ENCODE measurements at regions not wholly inside any gene's neighbourhood (a gene's known extent, or its start where the extent isn't known, plus 50 kb on each side); places are given as distances from the start of the nearest gene placed in this dataset.
"Not testable (repeated sequence)": the region's sequence is repeated elsewhere in the genome, so short reads cannot be mapped to it uniquely, and the experiment has no call there.

DNA sequence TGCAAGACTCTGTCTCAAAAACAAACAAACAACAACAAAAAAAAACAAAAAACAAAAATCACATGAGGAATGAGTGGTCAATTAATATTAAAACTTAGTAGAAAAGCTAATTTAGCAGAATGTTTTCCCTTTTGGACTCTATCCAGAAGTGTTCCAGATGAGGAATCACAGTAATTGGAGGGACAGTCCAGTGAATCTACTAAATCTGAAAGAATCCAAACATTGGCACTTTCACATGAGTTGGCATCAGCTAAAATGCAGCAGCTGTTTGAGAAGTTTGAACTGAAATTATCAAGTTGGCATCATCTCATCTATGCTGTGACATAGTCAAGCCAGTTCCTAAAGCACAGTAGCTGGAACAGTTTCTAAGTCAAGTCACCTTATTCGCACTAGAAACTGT, 367.8 kb downstream of the PPP1R3A start:
- Histone ChIP-seq H3K36me3 (ENCODE audit: control insufficient read depth, insufficient read depth, low read length) (no peaks in the 10 kb centered on the region), H3K4me1 (ENCODE audit: control insufficient read depth, insufficient read depth, low read length) (no peaks in the 10 kb centered on the region), H3K27me3 (ENCODE audit: control insufficient read depth, insufficient read depth, low read length) (no peaks in the 10 kb centered on the region), H3K27ac (ENCODE audit: low read length) (no peak overlapping the region), H3K9me3 (ENCODE audit: control insufficient read depth, low read depth, low read length) (no peaks in the 10 kb centered on the region), H3K4me3 (ENCODE audit: low read length) (no peak overlapping the region)
- no CpG with 5 or more reads among the region's 1 CpG for WGBS (ENCODE audit: insufficient coverage, low lambda C conversion rate)
- no peak for DNase-seq

DNA sequence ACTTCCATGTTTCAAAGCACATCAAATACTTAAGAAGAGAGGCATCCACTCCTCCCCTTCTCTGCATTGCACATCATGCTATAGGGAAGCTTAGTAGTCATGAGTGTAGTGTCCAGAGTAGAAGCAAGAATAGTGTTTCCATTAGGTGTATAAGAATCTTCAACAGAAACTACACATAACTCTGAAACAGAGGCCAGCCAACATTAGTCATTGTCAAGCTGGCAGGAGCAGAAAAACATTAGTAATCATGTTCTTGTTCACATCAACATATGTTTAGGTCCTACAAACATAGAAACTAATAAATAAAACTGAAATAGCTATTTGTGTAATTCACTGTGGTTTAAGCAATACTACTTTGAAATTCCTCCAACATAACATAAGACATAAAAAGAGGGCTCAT, 370.2 kb downstream of the PPP1R3A start:
- H3K4me3 ChIP-seq (ENCODE audit: low read length): no peak overlapping the region

DNA sequence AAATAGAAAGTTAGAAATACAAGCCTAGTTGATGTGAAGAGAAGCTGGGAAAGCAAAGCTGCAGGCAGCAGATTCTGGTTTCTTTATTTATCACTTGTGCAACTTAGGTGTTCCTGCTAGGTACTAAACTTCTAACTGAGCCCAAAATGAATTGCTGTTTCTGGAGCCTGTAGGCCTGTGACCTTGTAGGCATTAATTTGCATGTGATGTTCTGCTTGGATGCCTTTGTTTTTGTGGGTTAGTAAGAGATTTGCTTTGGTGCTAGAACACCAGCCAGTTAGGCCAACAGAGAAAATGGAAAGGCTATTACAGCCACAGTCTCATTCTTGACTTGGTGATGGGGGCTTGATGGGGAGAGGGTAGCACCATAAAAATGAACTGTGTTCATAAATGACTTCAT, 370.7 kb downstream of the PPP1R3A start:
- Histone ChIP-seq H3K4me3 (ENCODE audit: low read length) (no peak overlapping the region), H3K9me3 (ENCODE audit: control insufficient read depth, low read depth, low read length) (no peaks in the 10 kb centered on the region), H3K4me1 (ENCODE audit: control insufficient read depth, insufficient read depth, low read length) (no peaks in the 10 kb centered on the region), H3K27me3 (ENCODE audit: control insufficient read depth, insufficient read depth, low read length) (no peaks in the 10 kb centered on the region), H3K27ac (ENCODE audit: low read length) (no peak overlapping the region), H3K36me3 (ENCODE audit: control insufficient read depth, insufficient read depth, low read length) (no peaks in the 10 kb centered on the region)
- DNase-seq: no peak

More for the DNA sequence above, 370.2 kb downstream of the PPP1R3A start:
- Histone ChIP-seq H3K27me3 (ENCODE audit: control insufficient read depth, insufficient read depth, low read length) (no peaks in the 10 kb centered on the region), H3K9me3 (ENCODE audit: control insufficient read depth, low read depth, low read length) (no peaks in the 10 kb centered on the region), H3K4me1 (ENCODE audit: control insufficient read depth, insufficient read depth, low read length) (no peaks in the 10 kb centered on the region), H3K36me3 (ENCODE audit: control insufficient read depth, insufficient read depth, low read length) (no peaks in the 10 kb centered on the region), H3K27ac (ENCODE audit: low read length) (no peak overlapping the region)
- no peak for DNase-seq

DNA sequence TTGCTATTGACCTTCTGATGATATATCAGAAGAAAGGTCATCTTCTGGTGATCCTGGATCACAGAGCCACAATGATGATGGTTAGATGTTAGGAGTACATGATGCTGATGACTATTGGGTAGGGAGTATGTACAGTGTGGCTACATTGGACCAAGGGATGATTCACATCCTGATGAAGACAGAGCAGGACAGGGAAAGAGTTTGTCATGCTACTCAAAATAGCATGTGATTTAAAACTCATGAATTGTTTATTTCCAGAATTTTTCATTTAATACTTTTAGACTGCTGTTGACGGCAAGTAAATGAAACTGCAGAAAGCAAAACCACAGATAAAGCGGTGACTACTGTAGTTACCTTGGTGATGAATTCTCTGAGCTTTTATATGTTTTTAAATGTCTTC, 397.3 kb downstream of the PPP1R3A start:
- no CpG with 5 or more reads among the region's 2 CpGs for WGBS (ENCODE audit: insufficient coverage, low lambda C conversion rate)

DNA sequence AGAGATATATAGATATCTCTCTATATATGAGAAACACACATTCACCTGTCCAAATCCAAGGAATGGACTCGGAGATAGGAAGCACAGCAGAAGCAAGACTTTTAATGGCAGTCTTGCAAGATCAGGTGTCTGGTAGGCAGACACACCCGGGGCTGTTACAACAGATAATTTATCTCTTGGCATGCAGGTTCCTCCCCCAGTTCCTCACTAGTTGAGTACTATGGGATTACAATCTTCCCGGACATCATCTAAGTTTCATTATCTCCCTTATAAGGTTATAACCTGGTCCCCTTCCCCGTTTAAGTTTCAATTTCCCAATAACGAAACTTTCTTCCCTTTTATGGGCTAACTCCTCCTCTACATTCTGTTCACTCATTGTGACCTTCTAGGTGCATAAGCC, 399.3 kb downstream of the PPP1R3A start:
- no peak overlapping the region for H3K4me3 ChIP-seq (ENCODE audit: low read length)
- DNase-seq: no peak
- 56% methylated on average over 3 of the region's 5 CpGs for WGBS (ENCODE audit: insufficient coverage, low lambda C conversion rate)
- no peaks in the 10 kb centered on the region for H3K36me3 ChIP-seq (ENCODE audit: control insufficient read depth, insufficient read depth, low read length)
- no peak overlapping the region for H3K27ac ChIP-seq (ENCODE audit: low read length)
- H3K4me1 ChIP-seq (ENCODE audit: control insufficient read depth, insufficient read depth, low read length): no peaks in the 10 kb centered on the region
- no peaks in the 10 kb centered on the region for H3K27me3 ChIP-seq (ENCODE audit: control insufficient read depth, insufficient read depth, low read length)
- no peaks in the 10 kb centered on the region for H3K9me3 ChIP-seq (ENCODE audit: control insufficient read depth, low read depth, low read length)

More for the DNA sequence above, 397.3 kb downstream of the PPP1R3A start:
- no peaks in the 10 kb centered on the region for H3K4me1 ChIP-seq (ENCODE audit: control insufficient read depth, insufficient read depth, low read length)
- H3K4me3 ChIP-seq (ENCODE audit: low read length): no peak overlapping the region
- no peaks in the 10 kb centered on the region for H3K27me3 ChIP-seq (ENCODE audit: control insufficient read depth, insufficient read depth, low read length)
- H3K9me3 ChIP-seq (ENCODE audit: control insufficient read depth, low read depth, low read length): no peaks in the 10 kb centered on the region
- H3K36me3 ChIP-seq (ENCODE audit: control insufficient read depth, insufficient read depth, low read length): no peaks in the 10 kb centered on the region
- DNase-seq: no peak
- no peak overlapping the region for H3K27ac ChIP-seq (ENCODE audit: low read length)

- H3K4me1 ChIP-seq (ENCODE audit: control insufficient read depth, insufficient read depth, low read length): no peaks in the 10 kb centered on the region
- H3K27me3 ChIP-seq (ENCODE audit: control insufficient read depth, insufficient read depth, low read length): no peaks in the 10 kb centered on the region
- H3K36me3 ChIP-seq (ENCODE audit: control insufficient read depth, insufficient read depth, low read length): no peaks in the 10 kb centered on the region
- no peak overlapping the region for H3K4me3 ChIP-seq (ENCODE audit: low read length)
- H3K9me3 ChIP-seq (ENCODE audit: control insufficient read depth, low read depth, low read length): no peaks in the 10 kb centered on the region
- H3K27ac ChIP-seq (ENCODE audit: low read length): no peak overlapping the region
- 60% methylated on average over 1 of the region's 3 CpGs for WGBS (ENCODE audit: insufficient coverage, low lambda C conversion rate)
- no peak for DNase-seq
These were observed 386.3 kb upstream of the SMIM30 start for GRCh38 chr7:113504691-113505090.

DNA sequence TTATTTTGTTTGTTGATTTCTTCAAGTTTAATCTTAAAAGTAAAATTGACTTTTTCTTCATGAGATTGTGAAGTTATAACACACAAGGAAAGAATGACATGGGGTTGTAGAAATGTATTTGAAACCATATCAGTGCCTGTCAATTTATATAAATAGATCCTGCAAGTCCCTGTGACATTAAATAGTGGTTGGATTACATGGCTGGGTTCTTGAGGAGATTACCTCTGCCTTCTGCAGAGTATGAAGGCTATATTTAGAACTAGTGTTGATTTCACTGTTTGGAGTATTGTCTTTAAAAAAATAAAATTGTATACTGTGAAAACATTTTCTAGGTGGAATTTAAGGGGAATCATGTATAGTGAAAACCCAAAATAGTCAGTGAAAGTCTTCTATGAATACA, 385.8 kb upstream of the SMIM30 start:
- Histone ChIP-seq H3K27me3 (ENCODE audit: control insufficient read depth, insufficient read depth, low read length) (no peaks in the 10 kb centered on the region), H3K27ac (ENCODE audit: low read length) (no peak overlapping the region), H3K4me3 (ENCODE audit: low read length) (no peak overlapping the region), H3K4me1 (ENCODE audit: control insufficient read depth, insufficient read depth, low read length) (no peaks in the 10 kb centered on the region), H3K36me3 (ENCODE audit: control insufficient read depth, insufficient read depth, low read length) (no peaks in the 10 kb centered on the region), H3K9me3 (ENCODE audit: control insufficient read depth, low read depth, low read length) (no peaks in the 10 kb centered on the region)
- DNase-seq: no peak

DNA sequence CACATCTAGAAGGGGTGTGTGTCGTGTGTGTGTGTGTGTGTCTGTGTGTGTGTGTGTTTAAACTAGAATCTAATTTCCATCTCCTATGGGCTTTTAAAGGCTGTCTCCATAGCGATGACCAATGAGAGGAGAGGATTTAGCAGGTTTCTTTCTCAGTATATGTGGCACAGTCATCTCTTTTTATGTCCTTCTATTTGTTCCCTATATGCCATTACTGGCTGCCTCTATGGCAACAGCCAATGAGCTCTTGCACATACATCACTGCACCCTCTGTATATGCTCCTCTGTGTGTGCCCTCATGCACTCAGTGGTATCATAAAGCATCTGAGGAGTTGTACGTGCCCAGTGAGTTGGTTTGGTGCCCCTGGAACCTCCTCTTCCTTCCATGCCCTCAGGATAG, 378.2 kb upstream of the SMIM30 start:
- no CpG with 5 or more reads among the region's 3 CpGs for WGBS (ENCODE audit: insufficient coverage, low lambda C conversion rate)
- not testable (repeated sequence) for H3K4me1 ChIP-seq (ENCODE audit: control insufficient read depth, insufficient read depth, low read length); H3K9me3 ChIP-seq (ENCODE audit: control insufficient read depth, low read depth, low read length); H3K4me3 ChIP-seq (ENCODE audit: low read length); H3K27me3 ChIP-seq (ENCODE audit: control insufficient read depth, insufficient read depth, low read length); DNase-seq; H3K36me3 ChIP-seq (ENCODE audit: control insufficient read depth, insufficient read depth, low read length); H3K27ac ChIP-seq (ENCODE audit: low read length)

DNA sequence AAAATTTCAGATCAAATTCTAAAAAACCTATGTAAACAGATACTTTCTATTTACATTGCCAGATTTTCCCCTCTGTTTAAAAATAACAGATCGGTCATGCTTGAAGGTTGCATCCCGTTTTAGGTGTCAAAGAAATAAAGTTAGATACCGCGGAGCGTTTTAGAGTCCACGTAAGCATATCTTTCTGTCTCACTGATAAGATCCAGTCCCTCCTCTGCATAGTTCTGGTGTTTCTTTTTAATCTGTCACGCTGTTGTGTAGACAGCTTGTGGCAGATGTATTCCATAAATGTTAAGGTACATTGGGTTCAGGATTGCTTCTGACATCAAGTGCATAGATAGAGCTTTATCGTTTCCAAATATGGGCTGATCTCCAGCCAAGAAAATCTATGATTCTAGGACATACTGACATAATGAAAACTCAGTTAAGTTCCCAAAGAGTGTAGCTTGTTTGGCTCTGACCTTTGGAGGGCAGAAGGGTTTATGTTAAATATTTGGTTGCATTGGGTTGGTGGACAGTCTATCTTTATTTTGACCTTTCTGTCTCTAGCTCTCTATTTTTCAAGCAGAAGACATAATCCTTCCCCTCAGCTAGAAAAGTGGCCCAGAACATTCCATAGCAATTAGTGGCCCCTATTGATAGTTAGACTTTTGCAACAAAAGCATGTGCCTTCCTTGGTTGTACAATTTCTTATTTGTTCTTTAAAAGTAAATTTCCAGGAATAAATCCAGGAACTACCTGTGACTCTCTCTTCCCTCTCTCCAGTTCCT, 376.6 kb upstream of the SMIM30 start:
- not testable (repeated sequence) for DNase-seq; H3K9me3 ChIP-seq (ENCODE audit: control insufficient read depth, low read depth, low read length); H3K4me3 ChIP-seq (ENCODE audit: low read length); H3K36me3 ChIP-seq (ENCODE audit: control insufficient read depth, insufficient read depth, low read length); H3K27ac ChIP-seq (ENCODE audit: low read length); H3K27me3 ChIP-seq (ENCODE audit: control insufficient read depth, insufficient read depth, low read length); H3K4me1 ChIP-seq (ENCODE audit: control insufficient read depth, insufficient read depth, low read length)
- no CpG with 5 or more reads among the region's 8 CpGs for WGBS (ENCODE audit: insufficient coverage, low lambda C conversion rate)

GRCh38 chr7:113491305-113491704, 373.0 kb upstream of the SMIM30 start:
- H3K27ac ChIP-seq (ENCODE audit: low read length): no peak overlapping the region
- H3K9me3 ChIP-seq (ENCODE audit: control insufficient read depth, low read depth, low read length): peaks cover 6% of the 10 kb centered on the region
- no CpG with 5 or more reads among the region's 2 CpGs for WGBS (ENCODE audit: insufficient coverage, low lambda C conversion rate)
- no peaks in the 10 kb centered on the region for H3K36me3 ChIP-seq (ENCODE audit: control insufficient read depth, insufficient read depth, low read length)
- no peaks in the 10 kb centered on the region for H3K4me1 ChIP-seq (ENCODE audit: control insufficient read depth, insufficient read depth, low read length)
- DNase-seq: no peak
- no peaks in the 10 kb centered on the region for H3K27me3 ChIP-seq (ENCODE audit: control insufficient read depth, insufficient read depth, low read length)
- H3K4me3 ChIP-seq (ENCODE audit: low read length): no peak overlapping the region

GRCh38 chr7:113487925-113488731, 369.8 kb upstream of the SMIM30 start:
- no peak overlapping the region for H3K4me3 ChIP-seq (ENCODE audit: low read length)
- no peaks in the 10 kb centered on the region for H3K36me3 ChIP-seq (ENCODE audit: control insufficient read depth, insufficient read depth, low read length)
- H3K27me3 ChIP-seq (ENCODE audit: control insufficient read depth, insufficient read depth, low read length): no peaks in the 10 kb centered on the region
- no CpG with 5 or more reads among the region's 16 CpGs for WGBS (ENCODE audit: insufficient coverage, low lambda C conversion rate)
- H3K4me1 ChIP-seq (ENCODE audit: control insufficient read depth, insufficient read depth, low read length): no peaks in the 10 kb centered on the region
- H3K9me3 ChIP-seq (ENCODE audit: control insufficient read depth, low read depth, low read length): peaks cover 6% of the 10 kb centered on the region
- no peak for DNase-seq
- no peak overlapping the region for H3K27ac ChIP-seq (ENCODE audit: low read length)
